Stimulated activated CD4-positive, alpha-beta T cell treated with anti-CD3 and anti-CD28 coated beads, Interleukin-1b, Interleukin-23, amount 100 ng/mL, for 48 hours (primary cell): ENCODE measurements at regions not wholly inside any gene's neighbourhood (a gene's known extent, or its start where the extent isn't known, plus 50 kb on each side); places are given as distances from the start of the nearest gene placed in this dataset.
"Not testable (repeated sequence)": the region's sequence is repeated elsewhere in the genome, so short reads cannot be mapped to it uniquely, and the experiment has no call there.

Experiments
- DNase-seq: peaks from one replicate; pipeline ENCODE4 v3.0.0-alpha.2; 2020

DNA sequence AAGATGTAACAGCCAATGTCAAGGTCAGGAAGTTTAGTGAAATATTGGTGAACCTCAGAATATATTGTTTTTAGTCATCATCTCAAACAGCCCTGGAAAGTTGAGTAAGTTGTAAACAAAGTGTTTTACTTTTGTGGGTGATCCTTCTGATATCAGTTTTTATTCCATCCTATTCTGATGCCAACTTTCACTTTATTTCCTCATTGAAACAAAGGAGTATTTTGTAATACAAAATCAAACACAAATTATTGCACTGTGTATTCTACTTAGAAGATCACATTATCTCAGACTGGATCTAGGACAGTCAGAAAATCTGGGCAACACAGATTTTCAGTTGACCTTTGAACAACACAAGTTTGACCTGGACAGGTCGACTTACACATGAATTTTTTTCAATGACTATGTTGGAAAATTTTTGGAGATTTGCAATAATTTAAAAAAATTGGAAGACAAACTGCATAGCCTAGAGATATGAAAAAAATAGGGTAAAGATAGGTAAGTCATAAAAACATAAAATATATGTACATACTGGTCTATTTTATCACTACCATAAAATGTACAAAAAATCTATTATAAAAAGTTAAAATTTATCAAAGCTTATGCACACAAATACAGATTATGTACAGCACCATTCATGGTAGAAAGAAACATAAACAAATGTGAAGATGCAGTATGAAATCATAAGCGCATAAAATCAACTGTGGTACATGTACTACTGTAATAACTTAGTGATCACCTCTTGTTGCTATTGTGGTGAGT is 709.1 kb upstream of the FAM241A start:
- no peak for DNase-seq

DNA sequence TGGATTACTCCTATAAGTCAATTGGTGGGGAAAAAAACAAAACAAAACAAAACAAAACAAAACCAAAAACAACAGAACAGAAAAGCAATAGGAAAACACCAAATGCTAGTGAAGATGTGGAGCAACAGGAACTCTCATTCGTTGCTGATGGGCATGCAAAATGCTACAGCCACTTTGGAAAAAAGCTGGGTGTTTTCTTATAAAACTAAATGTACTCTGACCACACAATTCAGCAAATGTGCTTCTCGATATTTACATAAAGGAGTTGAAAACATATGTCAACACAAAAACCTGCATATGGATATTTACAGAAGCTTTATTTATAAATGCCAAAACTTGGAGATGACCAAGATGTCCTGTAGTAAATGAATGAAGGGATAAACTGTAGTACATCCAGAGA is 703.6 kb upstream of the FAM241A start:
- no peak for DNase-seq

DNA sequence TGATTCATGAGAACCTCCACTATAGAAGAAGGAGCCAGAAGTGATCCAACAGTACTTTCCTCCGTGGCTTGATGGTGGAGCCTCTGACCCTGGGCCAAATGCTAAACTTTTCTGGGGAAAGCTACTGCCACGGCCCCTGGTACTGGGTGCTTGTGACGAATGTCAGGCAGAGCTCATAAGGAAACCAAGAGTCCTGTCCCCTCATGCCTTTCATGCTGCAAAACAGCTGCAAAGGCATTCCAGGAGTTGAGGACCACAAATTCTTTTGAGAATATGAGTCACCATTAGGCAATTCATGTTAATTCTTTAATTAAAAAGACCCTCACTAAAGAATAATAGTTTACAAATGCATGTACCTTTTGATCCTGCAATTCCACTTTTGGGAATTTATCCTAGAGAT is 700.4 kb upstream of the FAM241A start:
- not testable (repeated sequence) for DNase-seq

DNA sequence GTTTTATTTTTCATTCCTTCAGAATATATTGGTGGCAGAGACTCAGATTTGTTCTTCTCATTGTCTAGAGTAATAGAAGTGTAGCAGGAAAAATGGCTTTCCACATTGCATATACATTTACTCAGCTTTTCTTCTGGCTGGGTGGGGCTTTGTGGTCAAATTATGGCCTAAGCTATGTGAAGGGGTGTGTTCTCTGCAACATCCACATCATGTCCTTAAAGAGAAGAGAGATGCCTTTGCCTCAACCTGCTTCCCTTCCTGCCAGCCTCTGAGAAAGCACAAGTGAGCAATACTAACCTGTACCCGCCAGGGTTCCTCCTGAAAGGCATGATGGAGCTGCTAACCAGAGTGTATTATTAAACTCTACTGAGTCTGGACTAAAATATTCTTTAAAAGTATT is 695.6 kb upstream of the FAM241A start:
- no peak for DNase-seq

DNA sequence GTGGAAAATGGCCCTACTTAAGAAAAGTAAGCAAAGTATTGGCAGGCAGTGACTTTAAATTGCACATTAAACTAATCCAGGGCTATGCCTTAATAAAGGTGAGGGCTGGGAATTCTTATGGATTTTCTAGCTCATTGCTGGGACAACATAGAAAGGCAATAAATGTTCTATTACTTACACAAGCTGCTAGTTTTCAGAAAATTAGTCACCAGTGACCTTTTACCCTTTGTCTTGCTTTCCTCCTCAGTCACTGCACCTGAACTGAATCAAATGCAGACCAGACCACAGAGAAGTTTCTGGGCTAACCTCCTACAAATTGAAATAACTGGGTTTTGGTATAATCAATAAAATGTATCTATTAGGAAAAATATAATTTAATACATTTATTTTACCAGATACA is 694.4 kb upstream of the FAM241A start:
- DNase-seq: no peak

DNA sequence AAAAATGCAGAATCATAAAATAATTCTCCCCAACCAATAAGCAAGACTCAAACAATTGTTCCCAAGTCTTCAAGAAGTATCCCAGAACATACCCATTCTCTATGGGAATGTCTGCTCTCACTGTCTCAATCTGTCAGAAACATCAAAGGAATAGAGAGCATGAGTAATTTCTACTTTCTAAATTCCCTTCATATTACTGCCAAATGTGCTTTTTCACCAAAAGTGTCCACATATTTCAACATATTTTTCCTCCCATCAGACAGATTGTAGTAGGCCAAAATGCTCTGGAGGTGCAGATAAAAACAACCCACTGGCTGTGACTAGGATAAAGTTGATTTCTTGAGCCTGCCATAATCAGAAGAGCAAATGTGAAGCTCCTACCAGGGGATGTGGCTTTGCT is 692.0 kb upstream of the FAM241A start:
- no peak for DNase-seq

DNA sequence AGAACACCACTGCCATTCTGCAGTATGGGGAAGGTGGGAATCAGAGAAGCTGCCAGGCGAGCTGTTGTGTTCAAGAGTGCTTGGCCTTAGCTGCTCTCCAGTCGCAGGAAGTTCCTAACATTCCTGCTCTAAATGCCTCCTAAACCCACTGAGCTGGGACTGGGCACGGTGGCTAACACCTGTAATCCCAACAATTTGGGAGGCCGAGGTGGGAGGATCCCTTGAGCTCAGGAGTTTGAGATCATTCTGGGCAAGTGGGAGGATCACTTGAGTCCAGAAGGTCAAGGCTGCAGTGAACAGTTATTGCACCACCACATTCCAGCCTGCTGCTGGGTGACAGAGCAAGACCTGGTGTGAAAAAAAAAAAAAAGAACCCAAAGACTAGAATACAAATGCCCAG is 690.3 kb upstream of the FAM241A start:
- no peak for DNase-seq

DNA sequence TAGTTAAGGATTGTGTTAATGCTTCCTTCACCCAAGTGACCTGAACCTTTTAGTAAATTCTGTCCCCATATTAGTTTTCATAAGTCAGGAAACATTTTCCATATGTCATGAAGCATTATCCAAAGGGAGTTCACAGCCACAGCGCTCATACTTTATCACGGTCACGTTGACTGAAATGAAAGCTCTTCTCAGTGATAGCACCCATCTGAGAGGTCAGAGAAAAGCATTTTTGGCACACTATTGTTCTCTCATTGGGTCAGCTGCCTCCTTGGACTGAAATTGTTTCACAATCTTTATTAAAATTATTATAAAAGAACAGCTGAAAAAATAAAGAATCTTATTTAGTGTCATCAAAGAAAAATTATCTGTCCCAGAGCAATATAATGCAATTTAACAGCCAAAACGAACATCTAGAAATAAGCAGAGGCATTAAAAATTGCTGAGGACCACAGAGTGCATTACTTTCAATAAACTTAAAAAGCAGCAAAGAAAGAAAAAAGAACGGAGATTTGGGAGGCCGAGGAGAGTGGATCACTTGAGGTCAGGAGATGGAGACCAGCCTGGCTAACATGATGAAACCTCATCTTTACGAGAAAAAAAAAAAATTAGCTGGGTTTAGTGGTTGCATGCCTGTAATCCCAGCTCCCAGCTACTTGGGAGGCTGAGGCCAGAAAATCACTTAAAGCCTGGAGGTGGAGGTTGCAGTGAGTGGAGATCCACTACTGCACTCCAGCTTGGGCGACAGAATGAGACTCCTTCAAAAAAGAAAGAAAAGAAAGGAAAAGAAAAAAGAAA is 680.8 kb upstream of the FAM241A start:
- DNase-seq: no peak

DNA sequence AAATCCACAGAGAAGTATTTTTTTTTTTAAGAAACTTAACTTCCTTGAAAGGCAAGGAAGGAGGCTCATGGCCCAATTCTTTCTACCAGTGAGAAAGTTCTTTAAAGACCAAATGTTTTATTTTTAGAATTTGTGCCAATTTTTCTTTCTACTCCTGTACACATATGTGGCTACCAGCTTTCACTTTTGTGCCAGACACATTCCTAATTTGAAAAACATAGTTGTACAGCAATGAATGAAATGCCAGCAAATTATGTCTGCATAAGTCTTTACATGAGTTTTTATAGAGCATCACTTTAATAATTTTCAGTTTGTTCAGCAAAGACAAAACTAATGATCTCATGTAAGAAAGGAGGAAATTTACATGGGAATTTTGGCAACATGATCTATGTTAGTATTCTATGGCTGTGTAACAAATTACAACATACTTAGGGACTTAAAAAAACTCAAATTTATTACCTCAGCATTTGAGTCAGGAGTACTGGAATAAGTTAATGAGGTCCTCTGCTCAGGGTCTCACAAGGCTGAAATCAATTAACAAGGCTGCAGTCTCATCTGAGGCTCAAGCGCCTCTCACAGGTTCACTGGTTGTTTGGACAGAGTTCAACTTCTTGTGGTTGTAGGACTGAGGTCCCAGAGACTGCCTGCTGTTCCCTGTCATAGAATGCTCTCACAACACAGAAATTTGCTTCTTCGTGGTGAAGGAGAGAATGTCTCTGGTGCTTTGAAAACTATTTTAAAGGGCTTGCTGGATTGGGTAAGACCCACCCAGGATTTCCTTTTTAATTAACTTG is 678.2 kb upstream of the FAM241A start:
- DNase-seq: no peak

DNA sequence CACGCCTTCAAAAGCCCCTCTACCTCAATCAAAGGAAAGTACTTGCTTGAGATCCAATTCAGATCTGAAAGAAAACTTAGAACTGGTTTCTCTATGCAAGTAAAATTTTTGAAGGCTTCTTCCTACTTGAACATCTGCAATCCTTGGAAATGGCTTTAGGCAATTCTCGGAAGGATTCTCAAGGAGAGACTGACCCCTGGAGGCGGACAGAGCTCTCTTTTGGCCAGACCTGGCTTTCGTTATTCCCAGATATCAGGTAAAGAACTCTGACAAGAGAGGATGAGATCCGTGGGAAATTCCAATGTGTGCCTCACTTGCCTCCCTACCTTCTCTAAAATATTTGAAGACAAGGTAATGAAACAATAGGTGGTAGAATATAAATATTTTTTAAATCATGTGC is 670.3 kb upstream of the FAM241A start:
- DNase-seq: no peak

DNA sequence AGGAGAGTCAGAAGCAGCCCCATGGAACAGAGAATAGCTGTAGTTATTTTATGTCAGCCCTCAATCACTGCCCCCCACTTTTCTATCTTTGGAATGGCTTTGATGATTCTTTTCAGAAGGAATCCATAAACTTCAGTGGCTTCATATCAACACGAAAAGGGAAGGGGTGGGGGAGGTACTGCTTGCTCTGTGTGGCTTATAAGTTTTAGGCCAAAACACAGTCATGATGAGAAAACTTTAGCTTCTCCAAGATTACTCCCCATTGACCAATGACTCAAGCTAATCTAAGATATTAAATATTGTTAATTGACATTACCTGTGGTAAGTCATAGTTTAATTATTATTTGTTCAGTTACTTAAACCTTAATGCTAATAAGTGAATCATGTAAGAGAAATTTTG is 669.6 kb upstream of the FAM241A start:
- no peak for DNase-seq

DNA sequence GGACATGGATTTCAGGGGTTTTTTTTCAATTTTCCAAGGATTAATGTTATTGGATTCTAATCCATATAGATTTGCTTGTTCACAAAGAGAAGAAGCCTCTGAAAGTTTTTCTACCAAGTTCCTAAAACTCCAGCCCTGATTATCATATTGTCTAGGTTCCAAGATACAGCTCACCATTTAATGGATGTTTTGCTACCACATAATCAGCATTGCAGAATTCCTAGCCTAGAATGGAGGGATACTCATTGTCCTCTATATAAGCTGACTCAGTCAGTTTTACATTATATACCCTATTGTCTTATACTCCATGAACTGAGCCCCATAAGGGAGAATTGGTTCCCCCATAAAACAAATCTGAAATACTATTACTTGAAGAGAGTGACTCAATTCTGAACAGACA is 664.7 kb upstream of the FAM241A start:
- no peak for DNase-seq

DNA sequence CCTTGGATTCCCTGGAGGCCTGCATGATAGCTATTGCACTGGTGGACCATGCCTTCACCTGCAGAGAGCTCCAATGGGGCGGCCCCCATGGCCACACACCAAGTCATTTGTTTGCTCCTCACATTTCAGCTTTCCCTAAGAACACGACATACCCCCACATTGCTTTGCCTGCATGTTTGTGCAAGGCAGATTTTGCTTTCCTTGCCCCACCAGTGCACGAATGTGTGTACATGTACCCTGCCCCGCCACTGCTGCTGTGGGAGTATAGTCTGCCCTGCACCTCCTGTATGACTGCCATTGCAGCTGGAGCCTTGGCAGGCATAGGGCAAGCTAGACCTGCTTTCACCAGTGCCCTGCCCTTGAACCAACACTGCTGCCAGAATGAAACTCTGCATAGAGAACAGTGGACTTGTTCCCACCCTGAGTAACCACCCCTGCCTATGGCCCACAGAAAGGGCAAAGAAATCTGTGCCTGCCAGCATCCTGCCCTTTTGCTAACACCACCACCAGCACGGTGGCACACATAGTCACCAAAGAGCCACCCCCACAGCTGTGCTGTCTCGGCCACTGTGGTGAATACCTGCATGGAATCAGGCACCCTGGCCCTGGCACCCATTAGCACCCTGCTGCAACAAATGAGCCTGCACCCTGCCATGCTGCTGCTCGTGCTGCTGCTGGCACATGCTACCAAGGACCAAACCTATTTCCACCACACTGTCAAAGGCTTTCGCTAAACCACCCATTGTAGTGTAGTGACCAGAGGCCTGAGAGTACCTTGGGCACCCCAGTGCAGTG is 661.7 kb upstream of the FAM241A start:
- DNase-seq: no peak

DNA sequence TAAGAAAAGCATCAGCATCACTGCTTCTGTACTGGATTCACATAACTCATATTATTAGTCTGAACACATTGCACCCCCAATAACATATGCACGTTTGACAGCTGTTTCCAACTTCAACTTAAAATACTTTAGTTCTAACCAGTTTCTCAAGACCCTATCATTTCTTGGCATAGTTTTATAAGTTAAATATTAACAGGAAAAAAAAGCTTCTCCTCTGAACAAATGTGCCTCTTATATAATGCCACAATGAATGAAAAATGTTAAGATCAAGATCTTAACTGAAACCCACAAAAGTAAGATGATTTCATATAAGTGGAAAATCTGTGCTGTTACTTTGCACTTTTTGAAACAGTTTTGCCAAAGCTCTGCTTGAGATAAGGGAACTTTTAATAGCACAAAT is 652.8 kb upstream of the FAM241A start:
- no peak for DNase-seq

DNA sequence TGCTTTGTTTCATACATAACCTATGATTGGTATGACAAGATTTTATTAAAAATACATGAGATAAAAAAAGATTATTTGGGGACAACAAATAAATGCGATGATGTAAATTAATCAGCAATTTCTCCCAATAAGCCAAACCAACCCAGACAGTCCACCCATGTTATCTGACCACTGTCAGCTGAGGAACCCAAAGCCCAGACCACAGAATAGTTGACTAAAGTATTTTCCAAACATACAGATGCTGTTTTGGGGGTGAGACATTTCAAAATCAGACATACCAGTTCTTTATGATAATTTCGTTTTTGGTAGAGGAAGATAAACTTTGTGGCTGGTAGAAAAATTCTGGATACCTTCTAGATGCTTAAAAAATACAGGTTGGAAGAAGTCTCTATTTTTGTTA is 650.8 kb upstream of the FAM241A start:
- DNase-seq: no peak

DNA sequence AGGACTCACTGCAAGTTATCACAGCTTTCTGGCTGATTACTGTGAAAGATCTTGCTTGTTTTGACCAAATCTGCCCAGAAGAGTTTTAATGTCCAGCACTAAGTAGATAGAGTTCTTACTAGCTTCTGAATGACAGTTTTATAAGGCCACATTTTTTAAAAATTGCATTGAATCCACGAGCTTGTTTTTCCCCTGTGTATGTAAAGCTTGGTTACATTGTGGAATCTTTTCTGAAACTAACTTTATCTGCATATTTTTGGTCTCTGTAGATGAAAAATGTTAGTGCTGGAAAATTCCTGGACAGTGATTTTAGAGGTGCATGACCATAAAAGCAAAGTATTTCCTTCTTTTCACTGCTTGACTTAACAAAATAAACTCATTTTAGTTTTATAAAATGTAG is 650.3 kb upstream of the FAM241A start:
- DNase-seq: no peak

DNA sequence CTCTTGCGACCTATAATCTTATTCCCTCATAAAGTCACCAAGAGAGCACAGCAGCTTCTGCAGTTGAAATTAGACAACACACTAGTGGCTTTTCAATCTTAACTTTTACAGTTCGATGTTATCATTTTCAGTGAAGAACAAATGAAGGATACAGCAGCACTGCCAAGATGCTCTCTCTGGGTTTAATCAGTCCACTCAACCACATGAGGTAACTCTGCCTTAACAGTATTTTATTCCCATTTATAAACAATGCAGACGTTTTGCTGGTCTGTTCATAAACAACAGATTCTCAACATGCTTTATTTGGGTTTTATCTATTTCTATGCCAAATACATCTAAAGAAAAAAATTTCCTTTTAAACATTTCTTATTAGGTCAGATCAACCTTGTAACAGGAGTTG is 646.0 kb upstream of the FAM241A start:
- no peak for DNase-seq

DNA sequence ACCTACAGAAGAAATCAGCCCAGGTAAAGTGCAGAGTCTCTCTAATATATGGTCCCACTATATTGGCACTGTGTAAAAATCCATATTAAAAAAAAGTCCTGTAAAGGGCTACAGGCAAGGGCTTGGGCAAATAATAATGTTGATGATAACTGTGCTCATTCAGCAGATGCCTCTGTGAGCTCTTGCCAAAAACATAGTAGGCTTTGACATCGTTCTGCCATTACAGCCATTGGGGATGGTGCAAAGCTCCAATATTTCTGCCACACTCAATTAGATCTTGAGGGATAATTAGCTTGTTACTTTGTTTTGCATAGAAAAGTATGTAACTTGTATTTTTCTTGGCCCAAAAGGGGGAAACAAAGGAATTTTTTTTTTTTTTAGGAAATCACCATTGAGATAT is 645.5 kb upstream of the FAM241A start:
- DNase-seq: no peak

DNA sequence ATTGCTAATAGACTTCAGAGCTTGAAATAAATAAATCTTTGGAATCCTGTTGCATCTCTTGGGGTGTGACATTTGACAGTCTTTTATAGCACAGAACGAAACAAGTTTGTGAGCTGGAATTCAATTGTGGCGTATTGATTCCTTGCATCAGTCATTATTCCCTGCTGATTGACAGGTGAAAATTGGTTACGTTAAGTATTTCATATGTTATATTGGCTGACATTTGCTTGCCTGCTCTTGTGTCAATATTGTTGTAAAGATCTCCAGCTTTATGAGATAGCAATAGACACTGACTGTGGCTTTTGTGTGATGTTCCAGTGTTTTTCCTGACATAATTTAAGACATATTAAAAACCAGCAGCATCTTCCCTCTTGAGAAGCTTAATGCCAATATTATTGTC is 644.4 kb upstream of the FAM241A start:
- no peak for DNase-seq

DNA sequence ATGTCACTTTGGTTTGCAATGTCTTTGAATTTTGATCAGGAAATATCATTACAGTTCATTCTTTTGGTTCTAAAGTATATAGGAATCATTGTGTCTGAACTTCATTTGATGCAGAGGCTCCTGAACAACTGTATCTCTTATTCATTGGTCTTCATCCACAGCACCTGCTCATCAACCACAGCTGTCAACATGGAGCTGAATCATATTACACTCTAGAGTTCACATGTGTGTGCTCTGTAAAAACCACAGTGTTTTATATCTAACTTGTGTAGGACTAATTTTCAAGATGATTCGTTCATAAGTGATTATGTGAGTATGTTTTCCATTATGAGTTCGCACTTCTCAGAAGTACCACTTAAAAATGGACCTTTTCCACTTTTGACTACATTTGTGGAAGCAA is 643.3 kb upstream of the FAM241A start:
- no peak for DNase-seq

DNA sequence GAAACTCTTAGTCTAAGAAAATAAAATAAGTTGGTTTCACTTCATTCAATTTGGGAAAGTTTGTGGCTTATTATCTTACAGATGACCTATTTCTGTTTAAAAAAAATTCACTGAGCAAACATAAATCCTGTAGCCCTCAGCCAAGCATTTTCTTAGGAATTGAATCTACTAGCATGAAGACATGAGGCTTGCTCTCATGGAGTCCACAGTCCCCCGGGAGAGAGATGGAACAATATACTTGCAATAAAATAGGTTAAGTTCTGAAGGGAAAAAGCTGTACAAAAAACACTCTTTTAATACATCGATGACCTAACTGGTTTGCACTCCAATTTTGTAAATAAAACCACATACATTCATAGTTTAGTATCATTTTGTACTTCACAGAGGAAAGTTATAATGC is 642.6 kb upstream of the FAM241A start:
- DNase-seq: no peak

DNA sequence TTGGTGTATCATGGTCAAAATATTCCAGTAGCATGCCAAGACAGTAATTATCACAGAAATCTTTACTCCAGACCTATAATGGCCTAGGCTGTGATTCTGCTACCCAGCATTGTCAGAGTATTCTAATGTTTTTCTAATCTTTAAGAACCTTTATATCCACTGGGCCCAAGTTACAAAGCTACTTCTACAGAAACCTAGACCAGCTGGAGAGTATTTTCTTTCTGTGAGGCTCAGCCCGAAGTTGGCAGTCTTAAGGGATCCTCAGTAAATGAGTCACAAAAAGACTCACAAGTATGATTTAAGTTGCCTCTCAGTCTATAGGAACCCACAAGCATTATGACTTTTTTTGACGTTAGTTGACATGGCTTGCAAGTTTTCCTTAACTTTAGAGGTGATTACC is 638.5 kb upstream of the FAM241A start:
- DNase-seq: no peak

DNA sequence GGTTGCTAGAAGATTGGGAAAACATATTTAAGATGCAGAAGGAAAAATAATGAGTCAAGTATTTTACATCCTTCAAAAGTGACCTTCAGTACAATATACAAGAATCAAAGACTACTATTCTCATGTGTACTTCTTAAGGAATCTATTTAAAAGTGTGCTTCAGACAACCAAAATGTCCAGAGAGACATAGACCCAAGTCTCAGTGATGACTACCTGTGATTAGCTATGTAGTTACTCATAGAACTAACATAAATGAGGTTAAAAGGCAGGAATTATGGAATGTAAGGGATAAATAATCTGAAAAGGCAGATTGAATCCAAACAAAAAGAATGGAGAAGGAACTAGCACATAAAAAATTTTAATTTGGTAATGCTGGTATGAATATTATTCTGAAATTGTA is 634.7 kb upstream of the FAM241A start:
- no peak for DNase-seq
